DMS53 treated with DMSO at 0.1 percent for 48 hours (cell line): ENCODE measurements at regions not wholly inside any gene's neighbourhood (a gene's known extent, or its start where the extent isn't known, plus 50 kb on each side); places are given as distances from the start of the nearest gene placed in this dataset.
"Not testable (repeated sequence)": the region's sequence is repeated elsewhere in the genome, so short reads cannot be mapped to it uniquely, and the experiment has no call there.

Experiments used
- DNase-seq: peaks from one replicate; lab custom pipeline; 2025; ENCODE audit not compliant: unreplicated experiment; lab: John Stamatoyannopoulos, UW

GRCh38 chr7:115363916-115364315 lies 442.0 kb downstream of the MDFIC start:
- no peak for DNase-seq

- DNase-seq, result no peak
Observed at GRCh38 chr7:115359955-115360354, 438.1 kb downstream of the MDFIC start.

GRCh38 chr7:115359119-115359518 lies 437.2 kb downstream of the MDFIC start:
- DNase-seq, result no peak

GRCh38 chr7:115357703-115357999 lies 435.8 kb downstream of the MDFIC start:
- no peak for DNase-seq

GRCh38 chr7:115356999-115357702 lies 435.3 kb downstream of the MDFIC start:
- no peak for DNase-seq

GRCh38 chr7:115356139-115356746 lies 434.3 kb downstream of the MDFIC start:
- DNase-seq, result peak; percentile 34

GRCh38 chr7:115354925-115355324 lies 433.0 kb downstream of the MDFIC start:
- DNase-seq, result no peak

- DNase-seq, result no peak
Observed at GRCh38 chr7:115352375-115352774, 430.5 kb downstream of the MDFIC start.

- no peak for DNase-seq
Observed at GRCh38 chr7:115350764-115351163, 428.9 kb downstream of the MDFIC start.

GRCh38 chr7:115349635-115350034 lies 427.7 kb downstream of the MDFIC start:
- DNase-seq, result no peak

GRCh38 chr7:115346685-115347084 lies 424.8 kb downstream of the MDFIC start:
- DNase-seq, result no peak

GRCh38 chr7:115340828-115341227 lies 418.9 kb downstream of the MDFIC start:
- peak; percentile 46 for DNase-seq

GRCh38 chr7:115338016-115338415 lies 416.1 kb downstream of the MDFIC start:
- DNase-seq, result no peak

- DNase-seq, result no peak
Observed at GRCh38 chr7:115332691-115333090, 410.8 kb downstream of the MDFIC start.

GRCh38 chr7:115329006-115329405 lies 407.1 kb downstream of the MDFIC start:
- DNase-seq, result no peak

GRCh38 chr7:115328018-115328417 lies 406.1 kb downstream of the MDFIC start:
- no peak for DNase-seq

- DNase-seq, result no peak
Observed at GRCh38 chr7:115327326-115327725, 405.4 kb downstream of the MDFIC start.

GRCh38 chr7:115319541-115319940 lies 397.6 kb downstream of the MDFIC start:
- DNase-seq, result no peak

GRCh38 chr7:115310316-115310715 lies 388.4 kb downstream of the MDFIC start:
- not testable (repeated sequence) for DNase-seq

GRCh38 chr7:115306586-115306985 lies 384.7 kb downstream of the MDFIC start:
- no peak for DNase-seq

GRCh38 chr7:115300231-115300870 lies 378.5 kb downstream of the MDFIC start:
- DNase-seq, result no peak

GRCh38 chr7:115299397-115300037 lies 377.6 kb downstream of the MDFIC start:
- no peak for DNase-seq
